ENCODE measurements at regions not wholly inside any gene's neighbourhood (a gene's known extent, or its start where the extent isn't known, plus 50 kb on each side); places are given as distances from the start of the nearest gene placed in this dataset.

DNA sequence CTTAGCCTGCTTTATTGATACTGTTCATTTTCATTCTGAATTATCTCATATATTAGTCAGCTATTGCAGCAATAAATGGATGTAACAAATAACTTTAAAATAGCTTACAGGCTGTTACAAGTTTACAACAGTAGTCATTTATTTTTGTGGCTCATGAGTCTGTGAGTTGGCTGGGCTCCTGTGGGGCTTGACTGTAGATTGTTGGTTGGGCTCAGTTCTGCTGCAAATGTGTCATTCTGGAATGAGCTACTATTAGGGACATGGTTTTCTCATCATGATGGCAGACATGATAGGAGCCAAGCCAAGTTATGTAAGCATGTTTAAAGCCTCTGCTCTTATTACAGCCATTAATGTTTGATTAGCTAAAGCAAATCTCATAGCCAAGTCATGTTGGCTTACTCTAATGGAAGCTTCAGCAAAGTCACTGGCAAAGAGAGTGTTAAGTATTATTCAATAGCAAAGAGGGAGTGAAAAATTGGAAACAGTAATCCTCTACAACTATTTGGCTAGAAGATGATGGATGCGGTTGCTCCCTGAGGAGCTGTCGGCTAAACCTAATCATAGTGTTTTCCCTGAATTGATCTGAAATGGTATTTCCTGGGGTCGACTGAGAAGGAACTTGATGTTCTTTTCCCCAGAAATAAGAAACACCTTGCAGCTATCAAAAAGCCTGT lies 391.3 kb downstream of the TDRD3 start:
- Histone ChIP-seq H3K56ac (replicated peaks; ENCODE audit: insufficient read length, low read depth, low read length) (no peak overlapping the region), H3K23me2 (ENCODE audit: low read depth, low read length) (no peaks in the 10 kb centered on the region), H3K9me3 (ENCODE audit: insufficient read depth in 2 of 2, low read depth in 1 of 2, low read length in 1 of 2) (no peaks in the 10 kb centered on the region), H3K27me3 (replicated peaks in 1 of 4; ENCODE audit: control insufficient read depth in 3 of 4, extremely low read depth in 1 of 4, insufficient read depth in 3 of 4, low read length in 3 of 4) (no peaks in the 10 kb centered on the region), H3K18ac (ENCODE audit: extremely low read depth, low read length) (no peak overlapping the region), H3K79me2 (ENCODE audit: control insufficient read depth in 1 of 2, insufficient read depth in 2 of 2, low read length in 2 of 2) (no peaks in the 10 kb centered on the region), H2BK12ac (ENCODE audit: low read depth, low read length) (no peak overlapping the region), H2AK5ac (ENCODE audit: low read depth, low read length) (no peak overlapping the region), H3K4ac (replicated peaks; ENCODE audit: insufficient read length, low read depth, low read length) (no peak overlapping the region), H4K8ac (ENCODE audit: extremely low read depth, insufficient read depth, low read length) (no peak overlapping the region), H3K4me2 (ENCODE audit: insufficient read depth in 1 of 2, low read depth in 2 of 2, low read length in 2 of 2) (no peak overlapping the region), H3K9ac (replicated peaks in 1 of 4; ENCODE audit: extremely low read depth in 1 of 4, low read depth in 3 of 4, low read length in 3 of 4) (no peak overlapping the region), H3K79me1 (ENCODE audit: low read depth, low read length) (no peaks in the 10 kb centered on the region), H4K20me1 (replicated peaks in 1 of 2; ENCODE audit: control insufficient read depth in 1 of 2, insufficient read depth in 2 of 2, low read length in 2 of 2) (no peaks in the 10 kb centered on the region), H2BK20ac (ENCODE audit: low read length) (no peak overlapping the region), H4K91ac (replicated peaks; ENCODE audit: insufficient read length, low read length) (no peak overlapping the region), H3K4me1 (replicated peaks in 1 of 4; ENCODE audit: control insufficient read depth in 3 of 4, insufficient read depth in 4 of 4, low read length in 3 of 4) (peaks cover 0 to 3% (median 0%) of the 10 kb centered on the region in 4 experiments; a peak in 1 of 7 replicates), H3K36me3 (ENCODE audit: control insufficient read depth in 2 of 4, insufficient read depth in 4 of 4, low read length in 3 of 4) (no peaks in the 10 kb centered on the region), H2BK5ac (ENCODE audit: low read depth, low read length) (no peak overlapping the region), H3K4me3 (ENCODE audit: extremely low read depth in 1 of 4, insufficient read depth in 2 of 4, low read depth in 3 of 4, low read length in 4 of 4) (no peak overlapping the region), H4K5ac (ENCODE audit: insufficient read length, low read depth, low read length) (no peak overlapping the region), H2BK120ac (replicated peaks; ENCODE audit: low read depth, low read length) (no peak overlapping the region), H2BK15ac (ENCODE audit: low read length) (no peak overlapping the region), H3K23ac (ENCODE audit: insufficient read length) (no peak overlapping the region), H3K14ac (ENCODE audit: insufficient read length) (no peak overlapping the region), H3K27ac (ENCODE audit: low read depth, low read length) (no peak overlapping the region), H2AFZ (ENCODE audit: low read length) (no peak overlapping the region)
- TF ChIP-seq, protein P1, sequence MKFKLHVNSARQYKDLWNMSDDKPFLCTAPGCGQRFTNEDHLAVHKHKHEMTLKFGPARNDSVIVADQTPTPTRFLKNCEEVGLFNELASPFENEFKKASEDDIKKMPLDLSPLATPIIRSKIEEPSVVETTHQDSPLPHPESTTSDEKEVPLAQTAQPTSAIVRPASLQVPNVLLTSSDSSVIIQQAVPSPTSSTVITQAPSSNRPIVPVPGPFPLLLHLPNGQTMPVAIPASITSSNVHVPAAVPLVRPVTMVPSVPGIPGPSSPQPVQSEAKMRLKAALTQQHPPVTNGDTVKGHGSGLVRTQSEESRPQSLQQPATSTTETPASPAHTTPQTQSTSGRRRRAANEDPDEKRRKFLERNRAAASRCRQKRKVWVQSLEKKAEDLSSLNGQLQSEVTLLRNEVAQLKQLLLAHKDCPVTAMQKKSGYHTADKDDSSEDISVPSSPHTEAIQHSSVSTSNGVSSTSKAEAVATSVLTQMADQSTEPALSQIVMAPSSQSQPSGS (IDR thresholded peaks at IDR 0.05; ENCODE audit: low read length) = no peak
- no peak for TF ChIP-seq GABPA (IDR thresholded peaks at IDR 0.05; ENCODE audit: borderline replicate concordance, insufficient read depth, low read length)
- no peak for TF ChIP-seq NRF1 (IDR thresholded peaks at IDR 0.05; ENCODE audit: low read depth, low read length)
- TF ChIP-seq KDM4A (IDR thresholded peaks at IDR 0.05; ENCODE audit: low read depth, low read length, severe bottlenecking) = no peak
- no peak for TF ChIP-seq JUND (IDR thresholded peaks at IDR 0.05; ENCODE audit: low read length)
- TF ChIP-seq TCF12 (IDR thresholded peaks at IDR 0.05; ENCODE audit: low read depth, low read length) = no peak
- no peak for TF ChIP-seq MAFK (IDR thresholded peaks at IDR 0.05; ENCODE audit: low read depth, low read length)
- TF ChIP-seq CBX8 (IDR thresholded peaks at IDR 0.05; ENCODE audit: borderline replicate concordance, low read depth, low read length) = no peak
- no peak for TF ChIP-seq HDAC2 (IDR thresholded peaks at IDR 0.05; ENCODE audit: borderline replicate concordance in 1 of 2, low read depth in 2 of 2, low read length in 2 of 2)
- ChIA-PET POLR2A (ENCODE audit: partially characterized antibody) (no interaction called here), CTCF (ENCODE audit: partially characterized antibody) (interaction anchor here (0.7 to 0.8 kb wide), 2 partner anchors 18 to 202 kb away, joined by 3 read pairs; no protein-coding TSS in a partner anchor)
- 94% methylated on average over 3 of the region's 3 CpGs; no CpG with 5 or more reads in 1 of the 2 experiments for WGBS, 2 experiments (ENCODE audit: extremely low coverage in 1 of 2, insufficient coverage in 1 of 2, insufficient read length in 1 of 2, insufficient replicate concordance in 2 of 2, low coverage in 1 of 2, low lambda C conversion rate in 2 of 2, missing lambda C conversion rate in 1 of 2)
- FAIRE-seq (no peak), DNase-seq (ENCODE audit: low read depth in 1 of 2, low spot score in 2 of 2) (no peak)
